Liver (tissue), 8 donors: ENCODE measurements at regions not wholly inside any gene's neighbourhood (a gene's known extent, or its start where the extent isn't known, plus 50 kb on each side); places are given as distances from the start of the nearest gene placed in this dataset.

ENCODE experiments used
- DNase-seq: peaks from one replicate; pipeline ENCODE4 v3.0.0-alpha.2; 2017; ENCODE audit warnings: low spot score
- H3K27ac ChIP-seq, 2 donors: one replicate each; pipeline ENCODE4 v1.7.0; 2013; ENCODE audit warnings: inconsistent platforms in 2 of 2, low read length in 2 of 2, control low read depth in 1 of 2, low read depth in 1 of 2, mild to moderate bottlenecking in 1 of 2
- H3K27me3 ChIP-seq, 4 donors: one replicate each; pipeline versions ENCODE4 v1.6.1 to v1.7.0; 2013; ENCODE audit warnings: low read length in 3 of 4, inconsistent platforms in 1 of 4, mild to moderate bottlenecking in 1 of 4, moderate library complexity in 1 of 4; ENCODE audit not compliant: control insufficient read depth in 4 of 4, insufficient read depth in 4 of 4
- H3K36me3 ChIP-seq, 4 donors: one replicate each; pipeline versions ENCODE4 v1.6.1 to v1.7.0; 2013; ENCODE audit warnings: low read length in 3 of 4, mild to moderate bottlenecking in 3 of 4, low read depth in 1 of 4, moderate library complexity in 1 of 4; ENCODE audit not compliant: control insufficient read depth in 4 of 4, insufficient read depth in 3 of 4
- H3K4me1 ChIP-seq, 4 donors: one replicate each; pipeline versions ENCODE4 v1.6.1 to v1.7.0; 2013; ENCODE audit warnings: low read length in 3 of 4, mild to moderate bottlenecking in 3 of 4, moderate library complexity in 1 of 4; ENCODE audit not compliant: control insufficient read depth in 4 of 4, insufficient read depth in 4 of 4
- H3K4me3 ChIP-seq, 3 donors: one replicate each; pipeline versions ENCODE4 v1.6.1 to v1.7.0; 2013; ENCODE audit warnings: low read length in 3 of 3, control low read depth in 1 of 3, low read depth in 1 of 3, mild to moderate bottlenecking in 1 of 3
- H3K9ac ChIP-seq, 2 donors: one replicate each; pipeline ENCODE4 v1.7.0; 2013; ENCODE audit warnings: low read length in 2 of 2, mild to moderate bottlenecking in 2 of 2, moderate library complexity in 2 of 2, control low read depth in 1 of 2, low read depth in 1 of 2
- H3K9me3 ChIP-seq, 4 donors: one replicate each; pipeline versions ENCODE4 v1.6.1 to v1.7.0; 2013; ENCODE audit warnings: low read length in 3 of 4; ENCODE audit not compliant: control insufficient read depth in 4 of 4
- EGR1 ChIP-seq, 2 donors: IDR thresholded peaks; 2 replicates each; pipeline ENCODE4 v1.6.1; 2016 to 2018; ENCODE audit warnings: antibody characterized with exemption in 2 of 2, low read depth in 2 of 2
- FOXA1 ChIP-seq: IDR thresholded peaks from 2 replicates; pipeline ENCODE4 v1.6.1; 2016; ENCODE audit warnings: antibody characterized with exemption
- FOXA2 ChIP-seq: IDR thresholded peaks from 2 replicates; pipeline ENCODE4 v1.6.1; 2016; ENCODE audit warnings: antibody characterized with exemption
- GABPA ChIP-seq, 2 donors: IDR thresholded peaks in 1 of 2; conservative IDR thresholded peaks in 1 of 2; 2 replicates each; pipeline ENCODE4 v1.6.1; 2016; ENCODE audit warnings: antibody characterized with exemption in 2 of 2, mild to moderate bottlenecking in 1 of 2, moderate library complexity in 1 of 2
- HNF4A ChIP-seq, 2 donors: conservative IDR thresholded peaks; 2 replicates each; pipeline ENCODE4 v1.6.1; 2016; ENCODE audit warnings: antibody characterized with exemption in 2 of 2, mild to moderate bottlenecking in 2 of 2
- HNF4G ChIP-seq: IDR thresholded peaks from 2 replicates; pipeline ENCODE4 v1.6.1; 2016; ENCODE audit warnings: antibody characterized with exemption
- JUND ChIP-seq, 2 donors: IDR thresholded peaks; 2 replicates each; pipeline ENCODE4 v1.6.1; 2016; ENCODE audit warnings: antibody characterized with exemption in 2 of 2
- NR2F2 ChIP-seq: IDR thresholded peaks from 2 replicates; pipeline ENCODE4 v1.6.1; 2016; ENCODE audit warnings: antibody characterized with exemption
- RAD21 ChIP-seq, 2 donors: IDR thresholded peaks; 2 replicates each; pipeline ENCODE4 v1.6.1; 2016; ENCODE audit warnings: antibody characterized with exemption in 2 of 2, mild to moderate bottlenecking in 2 of 2
- RXRA ChIP-seq, 2 donors: IDR thresholded peaks; 2 replicates each; pipeline ENCODE4 v1.6.1; 2017 to 2018; ENCODE audit warnings: antibody characterized with exemption in 2 of 2, mild to moderate bottlenecking in 1 of 2
- SP1 ChIP-seq: IDR thresholded peaks from 2 replicates; pipeline ENCODE4 v1.6.1; 2018; ENCODE audit warnings: antibody characterized with exemption, mild to moderate bottlenecking
- TAF1 ChIP-seq: conservative IDR thresholded peaks from 2 replicates; pipeline ENCODE4 v1.6.1; 2016; ENCODE audit warnings: antibody characterized with exemption, mild to moderate bottlenecking
- YY1 ChIP-seq: IDR thresholded peaks from 2 replicates; pipeline ENCODE4 v1.6.1; 2016; ENCODE audit warnings: antibody characterized with exemption, mild to moderate bottlenecking
- WGBS: extraction: QIAGEN DNeasy Blood & Tissue Kit; methylation state at CpG from one replicate; pipeline ENCODE4 v1.1.7; 2013; 5-methylcytosine and 5-hydroxymethylcytosine counted together
- TF ChIP-seq, protein P1 (sequence below): fragments of 150-350 bp; IDR thresholded peaks from 2 replicates; pipeline ENCODE4 v1.5.1; 2017; ENCODE audit warnings: improper control_type of control experiment, low read depth, low read length; ENCODE audit not compliant: missing input control
- TF ChIP-seq, protein P2 (sequence below): IDR thresholded peaks from 2 replicates; pipeline ENCODE4 v1.6.1; 2016; ENCODE audit warnings: antibody characterized with exemption, mild to moderate bottlenecking
- TF ChIP-seq, protein P3 (sequence below): IDR thresholded peaks from 2 replicates; pipeline ENCODE4 v1.6.1; 2016; ENCODE audit warnings: antibody characterized with exemption
- TF ChIP-seq, protein P4 (sequence below): IDR thresholded peaks from 2 replicates; pipeline ENCODE4 v1.6.1; 2016; ENCODE audit warnings: antibody characterized with exemption
- donor health status: healthy.
- donor health status: healthy.
- donor health status: healthy.
- donor health status: healthy.
- donor health status: healthy.

DNA sequence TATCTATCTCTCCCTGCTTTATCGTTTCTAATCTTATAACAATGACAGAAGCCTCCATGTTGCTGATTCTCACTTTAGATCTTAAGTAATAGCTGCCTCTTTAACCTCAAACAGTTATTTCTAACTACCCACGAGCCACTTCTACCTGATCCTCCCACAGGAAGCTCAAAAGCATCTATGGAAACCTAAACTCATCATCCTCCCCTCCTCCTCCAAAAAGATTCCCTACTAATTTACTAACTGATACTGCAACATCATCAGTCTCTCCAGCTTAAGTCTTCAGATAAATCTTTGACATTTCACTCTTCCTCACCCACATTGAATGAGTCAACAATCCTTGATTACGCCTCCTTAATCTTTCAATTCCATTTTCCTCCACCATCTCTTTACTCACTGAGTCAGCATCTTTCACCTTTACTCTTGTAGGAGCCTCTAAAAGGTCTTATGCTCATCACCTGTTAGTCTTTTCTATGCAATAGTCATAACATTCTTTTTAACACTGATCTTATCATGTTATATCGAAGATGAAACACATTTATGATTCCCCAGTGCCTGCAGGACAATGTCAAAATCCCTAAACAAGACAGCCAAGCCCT, 526.7 kb upstream of the CDH4 start:
- no peak overlapping the region for H3K27ac ChIP-seq
- H3K4me1 ChIP-seq: no peaks in the 10 kb centered on the region
- H3K27me3 ChIP-seq: no peaks in the 10 kb centered on the region
- H3K4me3 ChIP-seq: no peak overlapping the region
- DNase-seq: no peak
- no peaks in the 10 kb centered on the region for H3K36me3 ChIP-seq
- H3K9me3 ChIP-seq: peaks cover 0 to 6% (median 0%) of the 10 kb centered on the region in 4 donors
- TF ChIP-seq YY1: no peak
- 45% methylated on average over 4 of the region's 4 CpGs for WGBS
- H3K9ac ChIP-seq: no peak overlapping the region

DNA sequence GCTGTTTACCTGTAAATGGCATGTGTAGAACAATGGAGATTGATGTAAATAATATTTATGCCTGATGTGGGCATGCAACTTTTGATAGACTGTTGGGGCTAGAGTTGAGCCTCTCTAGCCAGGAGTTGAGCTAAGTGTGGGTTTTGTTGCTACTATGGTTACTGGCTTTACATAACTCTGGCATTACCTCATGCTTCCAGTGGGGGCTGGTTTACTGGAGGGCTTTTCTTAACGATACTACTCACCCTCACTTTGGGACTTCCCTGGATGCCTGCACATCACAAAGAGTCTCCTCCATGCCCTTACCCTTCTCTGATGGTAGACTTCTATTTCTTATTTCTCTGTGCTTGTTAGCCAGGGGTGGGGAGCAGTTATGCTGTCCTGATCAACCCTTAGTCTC, 524.6 kb upstream of the CDH4 start:
- 41% methylated on average over 1 of the region's 1 CpG for WGBS

More for the DNA sequence above, 524.6 kb upstream of the CDH4 start:
- Histone ChIP-seq H3K4me3 (no peak overlapping the region), H3K36me3 (no peaks in the 10 kb centered on the region), H3K9me3 (peaks cover 0 to 6% (median 0%) of the 10 kb centered on the region in 4 donors), H3K27me3 (no peaks in the 10 kb centered on the region), H3K4me1 (no peaks in the 10 kb centered on the region), H3K27ac (no peak overlapping the region), H3K9ac (no peak overlapping the region)
- TF ChIP-seq HNF4A (conservative IDR thresholded peaks at IDR 0.05) (no peak), JUND (IDR thresholded peaks at IDR 0.05) (no peak), FOXA2 (no peak), RAD21 (IDR thresholded peaks at IDR 0.05) (no peak), EGR1 (IDR thresholded peaks at IDR 0.05; ENCODE audit: low read depth in 2 of 2) (no peak), TAF1 (no peak), NR2F2 (no peak), FOXA1 (no peak), SP1 (no peak), RXRA (IDR thresholded peaks at IDR 0.05) (no peak), HNF4G (no peak), GABPA (IDR thresholded peaks at IDR 0.05 in 1 of 2, conservative IDR thresholded peaks at IDR 0.05 in 1 of 2) (no peak), YY1 (no peak)
- TF ChIP-seq, protein P1, sequence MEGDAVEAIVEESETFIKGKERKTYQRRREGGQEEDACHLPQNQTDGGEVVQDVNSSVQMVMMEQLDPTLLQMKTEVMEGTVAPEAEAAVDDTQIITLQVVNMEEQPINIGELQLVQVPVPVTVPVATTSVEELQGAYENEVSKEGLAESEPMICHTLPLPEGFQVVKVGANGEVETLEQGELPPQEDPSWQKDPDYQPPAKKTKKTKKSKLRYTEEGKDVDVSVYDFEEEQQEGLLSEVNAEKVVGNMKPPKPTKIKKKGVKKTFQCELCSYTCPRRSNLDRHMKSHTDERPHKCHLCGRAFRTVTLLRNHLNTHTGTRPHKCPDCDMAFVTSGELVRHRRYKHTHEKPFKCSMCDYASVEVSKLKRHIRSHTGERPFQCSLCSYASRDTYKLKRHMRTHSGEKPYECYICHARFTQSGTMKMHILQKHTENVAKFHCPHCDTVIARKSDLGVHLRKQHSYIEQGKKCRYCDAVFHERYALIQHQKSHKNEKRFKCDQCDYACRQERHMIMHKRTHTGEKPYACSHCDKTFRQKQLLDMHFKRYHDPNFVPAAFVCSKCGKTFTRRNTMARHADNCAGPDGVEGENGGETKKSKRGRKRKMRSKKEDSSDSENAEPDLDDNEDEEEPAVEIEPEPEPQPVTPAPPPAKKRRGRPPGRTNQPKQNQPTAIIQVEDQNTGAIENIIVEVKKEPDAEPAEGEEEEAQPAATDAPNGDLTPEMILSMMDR: no peak
- TF ChIP-seq, protein P2, sequence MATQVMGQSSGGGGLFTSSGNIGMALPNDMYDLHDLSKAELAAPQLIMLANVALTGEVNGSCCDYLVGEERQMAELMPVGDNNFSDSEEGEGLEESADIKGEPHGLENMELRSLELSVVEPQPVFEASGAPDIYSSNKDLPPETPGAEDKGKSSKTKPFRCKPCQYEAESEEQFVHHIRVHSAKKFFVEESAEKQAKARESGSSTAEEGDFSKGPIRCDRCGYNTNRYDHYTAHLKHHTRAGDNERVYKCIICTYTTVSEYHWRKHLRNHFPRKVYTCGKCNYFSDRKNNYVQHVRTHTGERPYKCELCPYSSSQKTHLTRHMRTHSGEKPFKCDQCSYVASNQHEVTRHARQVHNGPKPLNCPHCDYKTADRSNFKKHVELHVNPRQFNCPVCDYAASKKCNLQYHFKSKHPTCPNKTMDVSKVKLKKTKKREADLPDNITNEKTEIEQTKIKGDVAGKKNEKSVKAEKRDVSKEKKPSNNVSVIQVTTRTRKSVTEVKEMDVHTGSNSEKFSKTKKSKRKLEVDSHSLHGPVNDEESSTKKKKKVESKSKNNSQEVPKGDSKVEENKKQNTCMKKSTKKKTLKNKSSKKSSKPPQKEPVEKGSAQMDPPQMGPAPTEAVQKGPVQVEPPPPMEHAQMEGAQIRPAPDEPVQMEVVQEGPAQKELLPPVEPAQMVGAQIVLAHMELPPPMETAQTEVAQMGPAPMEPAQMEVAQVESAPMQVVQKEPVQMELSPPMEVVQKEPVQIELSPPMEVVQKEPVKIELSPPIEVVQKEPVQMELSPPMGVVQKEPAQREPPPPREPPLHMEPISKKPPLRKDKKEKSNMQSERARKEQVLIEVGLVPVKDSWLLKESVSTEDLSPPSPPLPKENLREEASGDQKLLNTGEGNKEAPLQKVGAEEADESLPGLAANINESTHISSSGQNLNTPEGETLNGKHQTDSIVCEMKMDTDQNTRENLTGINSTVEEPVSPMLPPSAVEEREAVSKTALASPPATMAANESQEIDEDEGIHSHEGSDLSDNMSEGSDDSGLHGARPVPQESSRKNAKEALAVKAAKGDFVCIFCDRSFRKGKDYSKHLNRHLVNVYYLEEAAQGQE: no peak
- TF ChIP-seq, protein P3, sequence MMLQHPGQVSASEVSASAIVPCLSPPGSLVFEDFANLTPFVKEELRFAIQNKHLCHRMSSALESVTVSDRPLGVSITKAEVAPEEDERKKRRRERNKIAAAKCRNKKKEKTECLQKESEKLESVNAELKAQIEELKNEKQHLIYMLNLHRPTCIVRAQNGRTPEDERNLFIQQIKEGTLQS: no peak
- TF ChIP-seq, protein P4, sequence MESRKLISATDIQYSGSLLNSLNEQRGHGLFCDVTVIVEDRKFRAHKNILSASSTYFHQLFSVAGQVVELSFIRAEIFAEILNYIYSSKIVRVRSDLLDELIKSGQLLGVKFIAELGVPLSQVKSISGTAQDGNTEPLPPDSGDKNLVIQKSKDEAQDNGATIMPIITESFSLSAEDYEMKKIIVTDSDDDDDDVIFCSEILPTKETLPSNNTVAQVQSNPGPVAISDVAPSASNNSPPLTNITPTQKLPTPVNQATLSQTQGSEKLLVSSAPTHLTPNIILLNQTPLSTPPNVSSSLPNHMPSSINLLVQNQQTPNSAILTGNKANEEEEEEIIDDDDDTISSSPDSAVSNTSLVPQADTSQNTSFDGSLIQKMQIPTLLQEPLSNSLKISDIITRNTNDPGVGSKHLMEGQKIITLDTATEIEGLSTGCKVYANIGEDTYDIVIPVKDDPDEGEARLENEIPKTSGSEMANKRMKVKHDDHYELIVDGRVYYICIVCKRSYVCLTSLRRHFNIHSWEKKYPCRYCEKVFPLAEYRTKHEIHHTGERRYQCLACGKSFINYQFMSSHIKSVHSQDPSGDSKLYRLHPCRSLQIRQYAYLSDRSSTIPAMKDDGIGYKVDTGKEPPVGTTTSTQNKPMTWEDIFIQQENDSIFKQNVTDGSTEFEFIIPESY: no peak
- no peak for DNase-seq
